Suprapubic skin (tissue), 4 donors: ENCODE measurements at regions not wholly inside any gene's neighbourhood (a gene's known extent, or its start where the extent isn't known, plus 50 kb on each side); places are given as distances from the start of the nearest gene placed in this dataset.

Experiments used
- CTCF ChIP-seq, 2 donors: fragments of 200-600 bp in 1 of 2; fragments of 450-650 bp in 1 of 2; sonication (generic) in 1 of 2; IDR thresholded peaks; one replicate each; pipeline ENCODE4 v1.5.1; 2016 to 2019; ENCODE audit warnings: antibody characterized with exemption in 2 of 2, mild to moderate bottlenecking in 1 of 2, moderate library complexity in 1 of 2
- POLR2A ChIP-seq, 2 donors: fragments of 450-650 bp; IDR thresholded peaks; one replicate each; pipeline ENCODE4 v1.6.1; 2017; ENCODE audit warnings: antibody characterized with exemption in 2 of 2, mild to moderate bottlenecking in 2 of 2, moderate library complexity in 2 of 2
- POLR2AphosphoS5 ChIP-seq, 3 donors: sonication (generic); formaldehyde crosslinking; IDR thresholded peaks; one replicate each; pipeline ENCODE4 v1.6.1; 2017; ENCODE audit warnings: antibody characterized with exemption in 3 of 3

GRCh38 chr5:165876538-165876937 is 2371.1 kb downstream of the MAT2B start:
- TF ChIP-seq CTCF (IDR thresholded peaks at IDR 0.05) (no peak), POLR2A (IDR thresholded peaks at IDR 0.05) (no peak), POLR2AphosphoS5 (IDR thresholded peaks at IDR 0.05) (no peak)
